ENCODE measurements at regions not wholly inside any gene's neighbourhood (a gene's known extent, or its start where the extent isn't known, plus 50 kb on each side); places are given as distances from the start of the nearest gene placed in this dataset.

DNA sequence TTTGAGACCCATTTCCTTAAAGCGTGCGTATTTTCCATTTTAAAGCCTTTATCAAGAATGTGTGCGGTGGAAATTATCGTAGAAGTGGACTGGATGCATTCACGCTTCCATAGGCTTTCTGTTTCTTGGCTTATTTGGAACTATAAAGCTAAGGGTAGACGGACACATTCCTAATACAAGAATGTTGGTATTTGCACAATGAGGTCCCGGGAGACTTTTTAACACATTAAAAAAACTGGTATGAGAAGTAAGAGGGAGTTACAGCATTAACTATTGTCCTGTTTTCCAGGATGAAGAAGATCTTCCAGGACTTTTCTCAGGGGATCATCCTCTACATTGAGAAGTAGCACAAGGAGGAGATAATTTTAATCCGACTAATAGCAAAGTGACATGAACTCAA, 653.0 kb downstream of the MTRR start:
- Histone ChIP-seq H3K4me2 (no peak overlapping the region), H3K4me1 (ENCODE audit: control insufficient read depth in 1 of 2, insufficient read depth in 2 of 2, low read depth in 1 of 2, low read length in 1 of 2) (no peaks in the 10 kb centered on the region), H3K9me3 (no peaks in the 10 kb centered on the region), H3K27ac (ENCODE audit: low read depth in 2 of 2, low read length in 1 of 2) (no peak overlapping the region), H4K20me1 (ENCODE audit: insufficient read depth) (no peaks in the 10 kb centered on the region), H3K79me2 (ENCODE audit: insufficient read depth) (no peaks in the 10 kb centered on the region), H2AFZ (ENCODE audit: low read depth) (no peak overlapping the region), H3K36me3 (replicated peaks in 1 of 2; ENCODE audit: control insufficient read depth in 1 of 2, insufficient read depth in 2 of 2, low read length in 1 of 2) (no peaks in the 10 kb centered on the region), H3K9me2 (no peaks in the 10 kb centered on the region), H3K4me3 (ENCODE audit: low read depth in 2 of 2, low read length in 1 of 2) (no peak overlapping the region), H3K9ac (no peak overlapping the region), H3K27me3 (ENCODE audit: insufficient read depth) (no peaks in the 10 kb centered on the region), H3F3A (replicated peaks; ENCODE audit: insufficient read depth) (no peaks in the 10 kb centered on the region)
- no peak for TF ChIP-seq POLR2AphosphoS5 (IDR thresholded peaks at IDR 0.05; ENCODE audit: low read depth, low read length)
- TF ChIP-seq USF2 (IDR thresholded peaks at IDR 0.05; ENCODE audit: borderline replicate concordance, low read depth, low read length), result no peak
- TF ChIP-seq, protein P1, sequence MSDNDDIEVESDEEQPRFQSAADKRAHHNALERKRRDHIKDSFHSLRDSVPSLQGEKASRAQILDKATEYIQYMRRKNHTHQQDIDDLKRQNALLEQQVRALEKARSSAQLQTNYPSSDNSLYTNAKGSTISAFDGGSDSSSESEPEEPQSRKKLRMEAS (IDR thresholded peaks at IDR 0.05; ENCODE audit: low read depth), result no peak
- no peak for TF ChIP-seq GABPA (IDR thresholded peaks at IDR 0.05; ENCODE audit: low read depth)
- ChIA-PET POLR2A (no interaction called here), CTCF (interaction anchor here (0.7 to 1.4 kb wide), 2 partner anchors 13 to 1130 kb away, joined by 3 read pairs; no protein-coding TSS in a partner anchor)
- no peak for DNase-seq
- WGBS (ENCODE audit: low lambda C conversion rate), result 44% methylated on average over 8 of the region's 8 CpGs

DNA sequence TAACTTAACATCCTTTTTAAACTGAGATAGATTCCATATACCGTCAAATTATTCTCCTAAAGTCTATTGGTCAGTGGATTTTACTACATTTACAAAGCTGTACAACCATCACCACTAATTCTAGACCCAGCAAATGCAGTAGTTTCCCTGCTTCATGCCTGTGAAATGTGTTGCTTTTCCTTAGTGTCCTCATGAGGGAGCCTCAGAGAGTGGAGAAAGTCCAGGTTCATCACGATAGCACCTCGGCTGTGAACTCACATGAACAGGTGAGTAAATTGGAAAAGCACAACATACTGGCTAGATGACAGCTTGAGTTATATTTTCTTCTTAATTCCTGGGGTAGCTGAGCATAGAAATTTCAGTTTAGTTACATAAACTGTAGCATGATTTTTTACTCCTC, 653.7 kb downstream of the MTRR start:
- no peak overlapping the region for H3K9ac ChIP-seq
- H2AFZ ChIP-seq (ENCODE audit: low read depth), result no peak overlapping the region
- CTCF ChIA-PET, result interaction anchor here (1.4 kb wide), 1 partner anchor 12 kb away, joined by 3 read pairs; no protein-coding TSS in a partner anchor
- POLR2A ChIA-PET, result no interaction called here
- H3K4me1 ChIP-seq (ENCODE audit: control insufficient read depth in 1 of 2, insufficient read depth in 2 of 2, low read depth in 1 of 2, low read length in 1 of 2), result no peaks in the 10 kb centered on the region
- DNase-seq, result no peak
- H3K4me3 ChIP-seq (ENCODE audit: low read depth in 2 of 2, low read length in 1 of 2), result no peak overlapping the region
- no peak overlapping the region for H3K27ac ChIP-seq (ENCODE audit: low read depth in 2 of 2, low read length in 1 of 2)
- H3F3A ChIP-seq (replicated peaks; ENCODE audit: insufficient read depth), result no peaks in the 10 kb centered on the region
- TF ChIP-seq FOSL2 (IDR thresholded peaks at IDR 0.05; ENCODE audit: borderline replicate concordance, low read depth), result no peak
- no peak for TF ChIP-seq MXI1 (IDR thresholded peaks at IDR 0.05; ENCODE audit: low read depth, low read length)
- TF ChIP-seq, protein P1 (IDR thresholded peaks at IDR 0.05; ENCODE audit: low read depth), result no peak
- no peak for TF ChIP-seq EP300 (IDR thresholded peaks at IDR 0.05; ENCODE audit: borderline replicate concordance in 1 of 2, low read depth in 1 of 2, low read length in 1 of 2)
- TF ChIP-seq FOXJ3 (CRISPR knock-in tag; IDR thresholded peaks at IDR 0.05), result no peak
- no peak for TF ChIP-seq JUND (IDR thresholded peaks at IDR 0.05)
- no peak for TF ChIP-seq SIN3A (IDR thresholded peaks at IDR 0.05; ENCODE audit: borderline replicate concordance, low read depth, low read length)
- no peak for TF ChIP-seq USF2 (IDR thresholded peaks at IDR 0.05; ENCODE audit: borderline replicate concordance, low read depth, low read length)
- TF ChIP-seq RXRA (IDR thresholded peaks at IDR 0.05; ENCODE audit: borderline replicate concordance, low read depth), result no peak
- no peak for TF ChIP-seq FOXM1 (IDR thresholded peaks at IDR 0.05; ENCODE audit: low read depth)
- TF ChIP-seq RFX5 (IDR thresholded peaks at IDR 0.05; ENCODE audit: low read length), result no peak
- TF ChIP-seq ZBTB33 (IDR thresholded peaks at IDR 0.05; ENCODE audit: borderline replicate concordance, low read depth), result no peak
- TF ChIP-seq POLR2AphosphoS5 (IDR thresholded peaks at IDR 0.05; ENCODE audit: low read depth, low read length), result no peak
- TF ChIP-seq, protein P2, sequence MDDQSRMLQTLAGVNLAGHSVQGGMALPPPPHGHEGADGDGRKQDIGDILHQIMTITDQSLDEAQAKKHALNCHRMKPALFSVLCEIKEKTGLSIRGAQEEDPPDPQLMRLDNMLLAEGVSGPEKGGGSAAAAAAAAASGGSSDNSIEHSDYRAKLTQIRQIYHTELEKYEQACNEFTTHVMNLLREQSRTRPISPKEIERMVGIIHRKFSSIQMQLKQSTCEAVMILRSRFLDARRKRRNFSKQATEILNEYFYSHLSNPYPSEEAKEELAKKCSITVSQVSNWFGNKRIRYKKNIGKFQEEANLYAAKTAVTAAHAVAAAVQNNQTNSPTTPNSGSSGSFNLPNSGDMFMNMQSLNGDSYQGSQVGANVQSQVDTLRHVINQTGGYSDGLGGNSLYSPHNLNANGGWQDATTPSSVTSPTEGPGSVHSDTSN (IDR thresholded peaks at IDR 0.05), result no peak
- no peak for TF ChIP-seq TAF1 (IDR thresholded peaks at IDR 0.05; ENCODE audit: borderline replicate concordance, low read depth, low read length)
- no peaks in the 10 kb centered on the region for H3K9me3 ChIP-seq
- H3K79me2 ChIP-seq (ENCODE audit: insufficient read depth), result no peaks in the 10 kb centered on the region
- H4K20me1 ChIP-seq (ENCODE audit: insufficient read depth), result no peaks in the 10 kb centered on the region
- H3K36me3 ChIP-seq (replicated peaks in 1 of 2; ENCODE audit: control insufficient read depth in 1 of 2, insufficient read depth in 2 of 2, low read length in 1 of 2), result no peaks in the 10 kb centered on the region
- H3K4me2 ChIP-seq, result no peak overlapping the region
- 23% methylated on average over 3 of the region's 3 CpGs for WGBS (ENCODE audit: low lambda C conversion rate)
- no peaks in the 10 kb centered on the region for H3K9me2 ChIP-seq
- H3K27me3 ChIP-seq (ENCODE audit: insufficient read depth), result no peaks in the 10 kb centered on the region

Data from SK-N-SH (cell line).